Choroid plexus epithelial cell (primary cell): ENCODE measurements at regions not wholly inside any gene's neighbourhood (a gene's known extent, or its start where the extent isn't known, plus 50 kb on each side); places are given as distances from the start of the nearest gene placed in this dataset.

ENCODE experiments used
- DNase-seq: peaks from one replicate; pipeline ENCODE4 v3.0.0-alpha.2; 2010; ENCODE audit warnings: low read depth
- H3K4me3 ChIP-seq: 2 replicates; pipeline ENCODE4 v1.5.1; 2011; ENCODE audit warnings: low read depth, mild to moderate bottlenecking, control low read depth, low read length, moderate library complexity
- TF ChIP-seq, protein P1 (sequence below): conservative IDR thresholded peaks from 2 replicates; pipeline ENCODE4 v1.5.1; 2011; ENCODE audit warnings: low read depth, mild to moderate bottlenecking, control low read depth, inconsistent platforms, low read length, moderate library complexity

DNA sequence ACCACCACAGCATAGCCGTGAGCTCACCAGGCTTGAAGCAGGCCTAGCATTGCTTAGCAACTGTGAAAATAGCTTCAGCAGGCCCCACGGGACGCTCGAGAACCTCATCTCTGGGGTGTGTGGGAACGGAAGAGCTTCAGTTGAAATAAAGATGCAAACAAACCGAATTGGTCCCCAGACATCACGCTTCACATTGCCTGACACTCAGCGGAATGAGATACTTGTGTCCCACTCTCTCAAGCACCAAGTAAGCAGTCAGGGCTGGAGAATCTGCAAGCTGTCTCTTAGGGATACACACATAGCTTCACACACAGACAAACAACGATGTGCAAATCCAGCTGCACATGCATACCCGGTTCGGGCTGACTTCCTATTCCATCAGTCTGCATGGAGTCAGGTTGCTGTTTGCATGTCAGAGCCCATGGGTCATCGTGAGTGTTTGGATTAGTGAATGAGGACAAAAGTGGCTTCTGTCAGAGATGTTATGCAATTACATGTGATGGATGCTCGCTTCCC is 205.7 kb downstream of the SNX19 start:
- TF ChIP-seq, protein P1, sequence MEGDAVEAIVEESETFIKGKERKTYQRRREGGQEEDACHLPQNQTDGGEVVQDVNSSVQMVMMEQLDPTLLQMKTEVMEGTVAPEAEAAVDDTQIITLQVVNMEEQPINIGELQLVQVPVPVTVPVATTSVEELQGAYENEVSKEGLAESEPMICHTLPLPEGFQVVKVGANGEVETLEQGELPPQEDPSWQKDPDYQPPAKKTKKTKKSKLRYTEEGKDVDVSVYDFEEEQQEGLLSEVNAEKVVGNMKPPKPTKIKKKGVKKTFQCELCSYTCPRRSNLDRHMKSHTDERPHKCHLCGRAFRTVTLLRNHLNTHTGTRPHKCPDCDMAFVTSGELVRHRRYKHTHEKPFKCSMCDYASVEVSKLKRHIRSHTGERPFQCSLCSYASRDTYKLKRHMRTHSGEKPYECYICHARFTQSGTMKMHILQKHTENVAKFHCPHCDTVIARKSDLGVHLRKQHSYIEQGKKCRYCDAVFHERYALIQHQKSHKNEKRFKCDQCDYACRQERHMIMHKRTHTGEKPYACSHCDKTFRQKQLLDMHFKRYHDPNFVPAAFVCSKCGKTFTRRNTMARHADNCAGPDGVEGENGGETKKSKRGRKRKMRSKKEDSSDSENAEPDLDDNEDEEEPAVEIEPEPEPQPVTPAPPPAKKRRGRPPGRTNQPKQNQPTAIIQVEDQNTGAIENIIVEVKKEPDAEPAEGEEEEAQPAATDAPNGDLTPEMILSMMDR = no peak
- no peak overlapping the region for H3K4me3 ChIP-seq
- peak; percentile 36 for DNase-seq

GRCh38 chr11:130711193-130711592 is 205.1 kb downstream of the SNX19 start:
- DNase-seq = peak; percentile 18
- TF ChIP-seq, protein P1 = no peak
- H3K4me3 ChIP-seq = no peak overlapping the region

- no peak overlapping the region for H3K4me3 ChIP-seq
- DNase-seq = no peak
- TF ChIP-seq, protein P1 = no peak
Measured at GRCh38 chr11:130712480-130712879, 203.8 kb downstream of the SNX19 start.

- no peak overlapping the region for H3K4me3 ChIP-seq
Measured at GRCh38 chr11:130715085-130715876, 201.0 kb downstream of the SNX19 start.

GRCh38 chr11:130715877-130716220 is 200.4 kb downstream of the SNX19 start:
- H3K4me3 ChIP-seq = no peak overlapping the region
- no peak for DNase-seq
- TF ChIP-seq, protein P1 = no peak

More at GRCh38 chr11:130715085-130715876, 201.0 kb downstream of the SNX19 start:
- no peak for DNase-seq
- TF ChIP-seq, protein P1 = no peak

DNA sequence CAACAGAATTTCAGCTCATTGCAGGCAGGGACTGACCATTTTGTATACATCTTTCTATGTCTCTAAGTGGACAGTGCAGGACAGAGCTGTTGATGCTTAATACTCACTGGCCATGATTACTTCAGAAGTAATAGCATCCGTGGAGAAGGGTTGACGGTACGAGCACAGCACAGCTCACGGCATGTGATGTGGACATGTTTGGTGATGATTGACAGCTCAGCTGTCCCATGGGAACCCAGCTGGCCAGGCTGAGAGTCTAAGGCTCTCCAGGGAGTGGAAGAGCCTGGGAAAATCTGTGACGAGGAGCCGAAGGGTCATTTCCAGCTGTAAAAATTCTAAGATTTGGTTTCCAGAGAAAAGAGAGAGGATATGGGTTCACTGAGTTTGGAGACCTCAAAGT is 198.2 kb downstream of the SNX19 start:
- peak; percentile 22 for DNase-seq
- TF ChIP-seq, protein P1 = no peak
- H3K4me3 ChIP-seq = no peak overlapping the region
